H1 (cell line): ENCODE measurements at regions not wholly inside any gene's neighbourhood (a gene's known extent, or its start where the extent isn't known, plus 50 kb on each side); places are given as distances from the start of the nearest gene placed in this dataset.
"Not testable (repeated sequence)": the region's sequence is repeated elsewhere in the genome, so short reads cannot be mapped to it uniquely, and the experiment has no call there.

Source experiments
- CTCF ChIA-PET: fragments of 300-600 bp; sonication (Branson Sonifier 250); formaldehyde crosslinking; loops from one replicate; lab custom pipeline; 2021; ENCODE audit not compliant: partially characterized antibody; lab: Charles Lee
- POLR2A ChIA-PET: fragments of 300-600 bp; sonication (Branson Sonifier 250); formaldehyde crosslinking; loops from one replicate; lab custom pipeline; 2021; ENCODE audit warnings: inconsistent platforms; ENCODE audit not compliant: partially characterized antibody; lab: Charles Lee
- DNase-seq, 2 experiments: peaks; one replicate each; pipeline versions ENCODE4 v3.0.0 to v3.0.0-alpha.2; 2010 to 2022; ENCODE audit warnings: low spot score in 2 of 2, low read depth in 1 of 2, mixed read lengths in 1 of 2
- FAIRE-seq: peaks from 2 replicates; lab custom pipeline; 2011; peaks lifted over from hg19 to GRCh38; lab: Jason Lieb, UNC
- H2AFZ ChIP-seq: 2 replicates; pipeline ENCODE4 v1.8.1; 2012; ENCODE audit warnings: low read length, inconsistent platforms
- H2AK5ac ChIP-seq: 2 replicates; pipeline ENCODE4 v1.6.1; 2013; ENCODE audit warnings: low read depth, low read length
- H2BK120ac ChIP-seq: replicated peaks from 2 replicates; pipeline ENCODE3; 2013; ENCODE audit warnings: low read depth, low read length, inconsistent platforms
- H2BK12ac ChIP-seq: 2 replicates; pipeline ENCODE4 v1.6.1; 2013; ENCODE audit warnings: low read depth, low read length
- H2BK15ac ChIP-seq: 2 replicates; pipeline ENCODE4 v1.6.1; 2013; ENCODE audit warnings: low read length
- H2BK20ac ChIP-seq: 2 replicates; pipeline ENCODE4 v1.6.1; 2013; ENCODE audit warnings: low read length
- H2BK5ac ChIP-seq: 2 replicates; pipeline ENCODE4 v1.6.1; 2013; ENCODE audit warnings: low read depth, low read length
- H3K14ac ChIP-seq: 2 replicates; pipeline ENCODE4 v1.6.1; 2013; ENCODE audit warnings: inconsistent platforms; ENCODE audit not compliant: insufficient read length
- H3K18ac ChIP-seq: 2 replicates; pipeline ENCODE4 v1.6.1; 2013; ENCODE audit warnings: low read length; ENCODE audit errors: extremely low read depth
- H3K23ac ChIP-seq: 2 replicates; pipeline ENCODE4 v1.6.1; 2013; ENCODE audit warnings: inconsistent platforms; ENCODE audit not compliant: insufficient read length
- H3K23me2 ChIP-seq: 2 replicates; pipeline ENCODE4 v1.6.1; 2013; ENCODE audit warnings: low read depth, low read length
- H3K27ac ChIP-seq: 2 replicates; pipeline ENCODE4 v1.6.1; 2011; ENCODE audit warnings: low read depth, low read length, inconsistent platforms
- H3K27me3 ChIP-seq, 4 experiments: replicated peaks in 1 of 4; 1 replicate in 1 of 4; 2 replicates in 3 of 4; pipeline versions ENCODE4 v1.6.1 to v1.8.1; 2011 to 2013; ENCODE audit warnings: low read length in 3 of 4, mild to moderate bottlenecking in 3 of 4, inconsistent platforms in 2 of 4, mixed read lengths in 2 of 4, moderate library complexity in 1 of 4; ENCODE audit not compliant: control insufficient read depth in 3 of 4, insufficient read depth in 3 of 4; ENCODE audit errors: extremely low read depth in 1 of 4
- H3K36me3 ChIP-seq, 4 experiments: 2 replicates each; pipeline versions ENCODE4 v1.6.1 to v1.8.1; 2011 to 2013; ENCODE audit warnings: mild to moderate bottlenecking in 4 of 4, low read length in 3 of 4, moderate library complexity in 2 of 4, control low read depth in 1 of 4, inconsistent platforms in 1 of 4; ENCODE audit not compliant: insufficient read depth in 4 of 4, control insufficient read depth in 2 of 4
- H3K4ac ChIP-seq: replicated peaks from 2 replicates; pipeline ENCODE3; 2013; ENCODE audit warnings: low read length, low read depth, mixed read lengths, inconsistent platforms; ENCODE audit not compliant: insufficient read length
- H3K4me1 ChIP-seq, 4 experiments: replicated peaks in 1 of 4; 1 replicate in 1 of 4; 2 replicates in 3 of 4; pipeline versions ENCODE4 v1.6.1 to v1.8.1; 2011 to 2013; ENCODE audit warnings: low read length in 3 of 4, inconsistent platforms in 2 of 4, mixed read lengths in 1 of 4; ENCODE audit not compliant: insufficient read depth in 4 of 4, control insufficient read depth in 3 of 4
- H3K4me2 ChIP-seq, 2 experiments: 2 replicates each; pipeline versions ENCODE4 v1.6.1 to v1.8.1; 2011 to 2013; ENCODE audit warnings: low read depth in 2 of 2, low read length in 2 of 2, control low read depth in 1 of 2, inconsistent platforms in 1 of 2, mild to moderate bottlenecking in 1 of 2; ENCODE audit not compliant: insufficient read depth in 1 of 2
- H3K4me3 ChIP-seq, 4 experiments: fragments of 200-600, 300-600 bp in 1 of 4; sonication (generic), shearing (Covaris generic), sonication (Bioruptor Twin) in 1 of 4; 2 replicates each; pipeline versions ENCODE4 v1.5.1 to v1.8.1; 2011 to 2016; ENCODE audit warnings: low read length in 4 of 4, low read depth in 3 of 4, control low read depth in 2 of 4, inconsistent platforms in 2 of 4, mild to moderate bottlenecking in 2 of 4, mixed read lengths in 1 of 4, moderate library complexity in 1 of 4; ENCODE audit not compliant: insufficient read depth in 2 of 4; ENCODE audit errors: extremely low read depth in 1 of 4
- H3K56ac ChIP-seq: replicated peaks from 2 replicates; pipeline ENCODE3; 2013; ENCODE audit warnings: low read depth, mild to moderate bottlenecking, mixed read lengths, low read length, inconsistent platforms; ENCODE audit not compliant: insufficient read length
- H3K79me1 ChIP-seq: 2 replicates; pipeline ENCODE4 v1.6.1; 2013; ENCODE audit warnings: low read depth, low read length, control low read depth
- H3K79me2 ChIP-seq, 2 experiments: 2 replicates each; pipeline versions ENCODE4 v1.6.1 to v1.8.1; 2012 to 2013; ENCODE audit warnings: low read length in 2 of 2, mild to moderate bottlenecking in 2 of 2, inconsistent platforms in 1 of 2; ENCODE audit not compliant: insufficient read depth in 2 of 2, control insufficient read depth in 1 of 2
- H3K9ac ChIP-seq, 4 experiments: replicated peaks in 1 of 4; 1 replicate in 1 of 4; 2 replicates in 3 of 4; pipeline versions ENCODE4 v1.6.1 to v1.8.1; 2011 to 2013; ENCODE audit warnings: low read depth in 3 of 4, low read length in 3 of 4, control low read depth in 2 of 4, mild to moderate bottlenecking in 2 of 4, moderate library complexity in 2 of 4, inconsistent platforms in 1 of 4; ENCODE audit errors: extremely low read depth in 1 of 4
- H3K9me3 ChIP-seq, 2 experiments: 2 replicates each; pipeline versions ENCODE4 v1.6.1 to v1.8.1; 2012 to 2013; ENCODE audit warnings: mild to moderate bottlenecking in 2 of 2, moderate library complexity in 2 of 2, control low read depth in 1 of 2, inconsistent platforms in 1 of 2, low read depth in 1 of 2, low read length in 1 of 2, mixed read lengths in 1 of 2; ENCODE audit not compliant: insufficient read depth in 2 of 2
- H4K20me1 ChIP-seq, 2 experiments: replicated peaks in 1 of 2; 2 replicates each; pipeline versions ENCODE3 to v1.8.1; 2011 to 2013; ENCODE audit warnings: inconsistent platforms in 2 of 2, low read length in 2 of 2, mild to moderate bottlenecking in 1 of 2; ENCODE audit not compliant: insufficient read depth in 2 of 2, control insufficient read depth in 1 of 2
- H4K5ac ChIP-seq: 2 replicates; pipeline ENCODE4 v1.6.1; 2013; ENCODE audit warnings: low read length, low read depth, mixed read lengths, inconsistent platforms; ENCODE audit not compliant: insufficient read length
- H4K8ac ChIP-seq: 2 replicates; pipeline ENCODE4 v1.8.0; 2013; ENCODE audit warnings: mild to moderate bottlenecking, moderate library complexity, low read length, inconsistent platforms; ENCODE audit not compliant: insufficient read depth; ENCODE audit errors: extremely low read depth
- H4K91ac ChIP-seq: replicated peaks from 2 replicates; pipeline ENCODE3; 2013; ENCODE audit warnings: low read length, mixed read lengths, inconsistent platforms; ENCODE audit not compliant: insufficient read length
- WGBS, 2 experiments: shearing (Covaris generic) in 1 of 2; methylation state at CpG; one replicate each; pipeline versions ENCODE4 v1.1.6 to v1.1.7; 2013 to 2015; ENCODE audit warnings: low lambda C conversion rate in 2 of 2, mixed read lengths in 2 of 2, inconsistent platforms in 1 of 2, low coverage in 1 of 2, missing lambda C conversion rate in 1 of 2; ENCODE audit not compliant: insufficient replicate concordance in 2 of 2, insufficient coverage in 1 of 2, insufficient read length in 1 of 2; ENCODE audit errors: extremely low coverage in 1 of 2, missing lambda C conversion rate in 1 of 2; 5-methylcytosine and 5-hydroxymethylcytosine counted together

GRCh38 chrX:150230952-150231351 lies 132.2 kb upstream of the MAMLD1 start:
- H2BK5ac ChIP-seq, DNase-seq, H3K79me2 ChIP-seq, H3K79me1 ChIP-seq, CTCF ChIA-PET, H2BK20ac ChIP-seq, H4K5ac ChIP-seq, H3K4ac ChIP-seq, H2BK12ac ChIP-seq, H2AK5ac ChIP-seq, FAIRE-seq, H3K23ac ChIP-seq, H3K56ac ChIP-seq, H3K4me1 ChIP-seq, H3K9ac ChIP-seq, H3K9me3 ChIP-seq, H3K18ac ChIP-seq, H2BK120ac ChIP-seq, H3K4me2 ChIP-seq, H3K23me2 ChIP-seq, H3K4me3 ChIP-seq, H3K14ac ChIP-seq, H3K27ac ChIP-seq, H2BK15ac ChIP-seq, POLR2A ChIA-PET, H4K20me1 ChIP-seq, H3K36me3 ChIP-seq, H4K91ac ChIP-seq, H2AFZ ChIP-seq, H4K8ac ChIP-seq: not testable (repeated sequence)
- WGBS, 2 experiments = 92% methylated on average over 2 of the region's 6 CpGs; no CpG with 5 or more reads in 1 of the 2 experiments
- H3K27me3 ChIP-seq = peaks cover 0 to 13% (median 4%) of the 10 kb centered on the region in 4 experiments; a peak in 4 of 7 replicates

- H3K4me1 ChIP-seq, H3K36me3 ChIP-seq, H3K4me3 ChIP-seq, H3K9me3 ChIP-seq, H2BK20ac ChIP-seq, H3K79me2 ChIP-seq, H3K4ac ChIP-seq, H2BK120ac ChIP-seq, H3K23me2 ChIP-seq, FAIRE-seq, H3K56ac ChIP-seq, H4K20me1 ChIP-seq, H3K23ac ChIP-seq, CTCF ChIA-PET, POLR2A ChIA-PET, H2AFZ ChIP-seq, H3K27ac ChIP-seq, H3K9ac ChIP-seq, H3K18ac ChIP-seq, H4K91ac ChIP-seq, H2BK5ac ChIP-seq, H3K14ac ChIP-seq, H4K5ac ChIP-seq, H3K79me1 ChIP-seq, DNase-seq, H4K8ac ChIP-seq, H2BK15ac ChIP-seq, H2BK12ac ChIP-seq, H3K4me2 ChIP-seq, H2AK5ac ChIP-seq: not testable (repeated sequence)
- WGBS, 2 experiments = 85% methylated on average over 6 of the region's 6 CpGs; no CpG with 5 or more reads in 1 of the 2 experiments
- peaks cover 0 to 13% (median 4%) of the 10 kb centered on the region in 4 experiments; a peak in 4 of 7 replicates for H3K27me3 ChIP-seq
Observed at GRCh38 chrX:150231368-150231767, 131.7 kb upstream of the MAMLD1 start.
